NCI-H82 (cell line): ENCODE measurements at regions not wholly inside any gene's neighbourhood (a gene's known extent, or its start where the extent isn't known, plus 50 kb on each side); places are given as distances from the start of the nearest gene placed in this dataset.

Experiments
- DNase-seq: peaks from one replicate; lab custom pipeline; 2025; lab: John Stamatoyannopoulos, UW

DNA sequence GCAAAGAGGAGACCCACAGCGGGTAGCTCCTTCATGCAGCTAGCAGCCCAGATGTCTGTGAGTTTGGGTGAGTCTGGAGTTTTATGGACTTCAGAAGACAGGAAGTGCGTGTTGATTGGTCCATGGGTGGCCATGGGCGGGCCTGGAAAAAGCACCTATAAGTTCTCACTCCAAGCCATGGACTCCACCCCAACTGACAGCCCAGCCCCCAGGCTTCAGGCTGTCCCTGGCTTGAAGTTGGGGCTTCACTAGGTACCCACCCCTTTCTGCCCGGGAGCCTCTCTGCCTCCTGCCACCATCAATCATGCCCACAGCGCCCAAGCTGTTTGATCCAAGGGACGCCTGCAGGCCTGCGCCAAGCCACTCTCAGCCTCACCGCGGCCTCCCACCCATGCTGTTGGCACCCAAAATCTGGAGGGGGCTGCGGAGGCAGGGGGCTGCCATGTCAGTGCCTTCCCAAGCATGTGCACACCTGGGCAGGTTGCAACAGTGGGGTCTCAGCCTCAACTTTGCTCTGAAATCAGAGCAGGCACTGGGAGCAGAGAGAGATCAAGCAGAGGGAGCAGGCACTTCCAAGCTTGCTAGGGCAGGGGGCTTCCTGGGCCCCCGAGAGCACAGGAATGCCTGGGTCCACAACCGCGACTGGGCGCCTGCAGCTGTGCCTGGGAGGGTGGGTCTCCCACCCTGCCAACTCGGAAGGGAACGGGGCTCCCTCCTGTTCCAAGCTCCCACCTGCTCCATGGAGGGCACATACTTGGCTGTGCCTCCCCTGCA lies 1503.7 kb downstream of the CDH11 start:
- DNase-seq: peak; percentile 50

DNA sequence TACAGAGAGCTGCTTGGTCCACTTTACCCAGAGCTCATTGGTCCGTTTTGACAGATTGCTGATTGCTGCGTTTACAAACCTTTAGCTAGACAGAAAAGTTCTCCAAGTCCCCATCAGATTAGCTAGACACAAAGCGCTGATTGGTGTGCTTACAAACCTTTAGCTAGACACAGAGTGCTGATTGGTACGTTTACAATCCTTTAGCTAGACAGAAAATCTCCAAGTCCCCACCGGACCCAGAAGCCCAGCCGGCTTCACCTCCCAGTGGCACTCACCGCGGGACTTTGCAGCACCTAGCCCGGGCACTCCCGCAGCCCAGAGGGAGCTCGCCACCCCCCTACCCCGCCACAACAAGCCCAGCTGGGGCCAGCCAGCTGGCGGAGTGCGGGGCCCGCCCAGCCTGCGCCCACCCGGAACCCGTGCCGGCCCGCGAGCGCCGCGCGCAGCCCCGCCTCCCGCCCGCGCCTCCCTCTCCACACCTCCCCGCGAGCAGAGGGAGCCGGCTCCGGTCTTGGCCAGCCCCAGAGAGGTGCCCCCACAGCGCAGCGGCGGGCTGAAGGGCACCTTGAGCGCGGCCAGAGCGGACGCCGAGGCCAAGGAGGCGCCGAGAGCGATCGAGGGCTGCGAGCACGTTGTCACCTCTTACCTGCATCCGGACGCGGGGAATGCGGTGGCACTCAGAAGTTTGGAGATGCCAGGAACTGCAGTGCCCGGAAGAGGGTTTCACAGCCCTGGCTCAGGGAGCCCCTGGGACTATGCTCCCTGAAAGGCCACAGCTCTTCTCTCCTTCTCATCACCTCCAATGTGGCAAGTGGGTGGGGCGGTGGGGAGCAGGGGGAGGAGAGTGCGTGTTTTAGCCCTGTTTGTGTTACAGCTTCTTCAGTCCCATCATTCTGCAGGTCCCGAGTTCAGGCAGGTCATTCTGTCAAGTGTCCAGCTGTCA lies 1504.5 kb downstream of the CDH11 start:
- peak; percentile 34 for DNase-seq

DNA sequence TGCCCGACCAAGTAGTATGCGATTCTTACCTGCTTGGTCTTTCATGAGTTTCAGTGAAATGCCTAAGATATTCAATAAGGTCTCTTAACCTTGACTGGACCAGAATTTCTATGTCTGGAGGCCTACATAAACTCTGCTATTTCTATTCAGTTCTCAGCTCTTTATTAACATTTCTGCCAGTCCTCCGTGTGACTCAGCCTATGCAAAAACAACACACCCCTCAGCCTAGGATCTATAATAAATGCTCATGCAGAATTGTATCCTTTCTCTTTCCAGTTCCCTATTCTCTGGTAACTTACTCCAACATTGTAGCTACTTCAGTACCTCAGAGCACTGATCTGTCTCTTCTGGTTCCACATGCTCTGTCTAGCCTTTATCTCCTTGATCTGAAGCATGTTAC lies 1507.4 kb downstream of the CDH11 start:
- no peak for DNase-seq

DNA sequence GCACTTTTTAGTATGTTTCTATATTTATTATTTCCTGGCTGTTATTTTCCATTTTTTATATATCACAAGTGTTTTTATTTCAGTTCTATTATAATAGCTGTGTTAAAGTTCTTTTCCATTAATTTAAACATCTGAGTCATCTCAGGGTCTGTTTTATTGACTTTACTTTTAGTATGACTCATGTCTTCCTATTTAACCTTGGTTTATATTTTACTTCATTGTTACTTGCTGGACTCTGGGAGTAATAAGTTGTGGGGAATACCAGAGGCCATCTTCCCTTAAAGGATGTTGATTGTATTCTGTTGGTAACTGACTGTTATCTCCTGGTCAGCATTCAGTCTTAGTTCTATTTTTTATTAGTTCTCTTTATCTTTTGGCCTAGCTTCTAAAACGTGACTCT lies 1508.2 kb downstream of the CDH11 start:
- DNase-seq: no peak

DNA sequence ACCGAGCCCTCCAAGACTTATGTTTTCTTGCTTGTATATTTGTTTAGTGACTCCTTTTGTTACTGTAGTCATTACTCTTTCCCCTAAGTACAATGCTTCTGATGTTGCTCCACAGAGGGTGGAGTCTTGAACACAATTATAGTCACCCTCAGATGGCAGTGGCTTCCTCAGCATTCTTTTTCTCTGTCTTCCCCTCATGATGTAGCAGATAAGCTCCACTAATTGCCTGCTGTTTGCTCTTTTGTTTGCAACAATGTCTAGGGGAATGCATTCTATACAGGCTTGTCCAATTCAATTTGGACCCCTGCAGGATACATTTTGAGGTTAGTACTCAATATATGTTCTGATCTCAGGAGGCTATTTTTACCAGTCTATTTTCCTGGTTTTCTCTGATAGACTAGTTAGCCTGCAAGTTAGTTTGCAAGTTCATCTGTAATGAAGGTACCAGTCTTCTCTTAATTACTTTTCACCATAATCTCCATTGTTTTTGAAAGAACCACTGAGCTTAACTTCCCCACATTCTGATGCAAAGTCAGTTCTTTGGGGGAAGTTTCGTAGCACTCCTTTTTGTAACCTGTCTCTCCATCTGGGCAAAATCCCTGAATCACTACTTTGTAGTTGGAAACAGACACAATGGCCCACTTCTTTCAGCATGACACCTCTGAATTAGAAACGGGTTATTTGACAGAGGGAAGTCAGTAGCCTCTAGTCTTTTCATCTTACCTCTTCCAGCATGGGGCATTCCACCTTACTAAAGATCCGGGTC lies 1509.2 kb downstream of the CDH11 start:
- DNase-seq: no peak

DNA sequence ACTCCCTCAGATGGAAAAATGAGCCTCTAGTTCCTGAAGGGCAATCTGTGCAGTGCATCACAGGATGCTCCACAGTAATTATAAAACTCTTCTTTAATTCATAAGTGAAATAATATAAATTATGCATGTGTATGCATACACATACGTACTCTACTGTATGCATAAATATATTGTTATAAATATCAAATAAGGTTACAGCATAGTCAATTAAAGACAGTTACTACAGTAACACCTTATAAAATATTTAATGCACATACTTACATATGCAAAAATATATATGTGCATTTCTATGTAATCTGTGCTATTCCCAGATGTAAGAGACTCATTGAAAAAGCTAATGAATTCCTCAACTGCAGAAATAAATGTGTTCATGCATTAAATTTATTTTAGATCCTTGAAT lies 1515.1 kb downstream of the CDH11 start:
- no peak for DNase-seq

DNA sequence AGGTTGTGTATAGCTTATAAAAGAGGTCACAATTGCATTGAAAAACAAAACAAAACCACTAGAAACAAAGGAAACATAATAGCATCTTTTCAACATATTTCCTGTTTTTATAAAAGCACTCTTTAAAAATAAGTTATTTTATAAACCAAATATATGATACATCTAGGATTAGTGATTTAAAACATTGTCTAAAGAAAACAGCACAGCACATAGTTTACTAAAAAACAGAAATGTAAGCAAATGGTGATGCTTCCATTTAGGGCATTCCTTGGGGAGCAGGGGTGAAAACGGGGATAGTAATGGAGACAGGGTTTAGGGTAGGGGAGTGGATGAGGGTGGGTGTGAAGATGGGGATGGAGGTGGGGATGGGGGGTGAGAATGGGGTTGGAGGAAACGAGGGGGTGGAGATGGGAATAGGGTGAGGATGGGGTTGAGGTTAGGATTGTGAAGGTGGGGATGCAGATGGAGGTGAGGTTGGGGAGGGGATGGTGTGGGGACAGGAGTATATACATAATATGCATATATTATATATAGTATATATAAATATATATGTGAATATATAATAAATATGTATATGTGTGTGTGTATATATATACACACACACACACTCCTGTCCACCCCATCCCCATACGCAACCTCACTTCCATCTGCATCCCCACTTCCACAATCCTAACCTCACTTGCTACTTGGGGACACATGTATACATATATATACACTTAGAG lies 1519.5 kb downstream of the CDH11 start:
- no peak for DNase-seq

DNA sequence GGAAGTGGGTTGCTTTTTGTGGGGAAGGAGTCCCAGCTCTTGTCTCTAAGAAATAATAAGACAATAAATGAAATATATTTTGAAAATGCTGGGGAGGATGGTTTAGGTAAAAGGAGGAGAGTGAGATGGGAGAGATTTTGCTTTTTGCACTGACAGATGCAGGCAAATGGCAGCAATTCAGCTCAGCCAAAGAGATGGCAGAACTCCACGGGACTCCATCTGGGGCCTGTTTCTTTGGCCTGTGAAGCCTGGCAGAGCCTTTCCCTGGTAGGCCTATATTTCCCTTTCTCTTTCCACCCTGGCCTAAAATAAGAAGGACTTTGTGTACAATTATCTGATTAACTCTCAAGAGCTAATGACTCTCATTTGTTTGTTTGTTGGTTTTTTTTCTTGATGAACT lies 1525.1 kb downstream of the CDH11 start:
- DNase-seq: no peak

DNA sequence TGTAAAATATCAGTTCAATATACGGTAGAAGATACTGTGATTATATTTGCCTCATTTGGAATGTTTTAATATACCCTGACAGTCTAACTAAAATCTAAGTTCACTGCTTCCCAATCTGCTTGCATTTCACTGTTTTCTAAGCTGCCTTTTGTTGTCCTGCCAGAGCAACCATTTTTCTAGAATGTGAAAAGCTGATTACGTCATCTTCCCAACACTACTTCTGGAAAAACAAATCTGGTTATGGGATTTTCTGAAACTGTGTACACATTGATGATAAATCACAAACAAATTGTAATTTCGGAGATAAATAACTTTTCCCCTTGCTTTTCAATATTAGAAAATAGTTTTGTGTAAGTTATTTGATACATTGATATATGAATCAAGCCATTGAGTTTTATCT lies 1529.0 kb downstream of the CDH11 start:
- no peak for DNase-seq

DNA sequence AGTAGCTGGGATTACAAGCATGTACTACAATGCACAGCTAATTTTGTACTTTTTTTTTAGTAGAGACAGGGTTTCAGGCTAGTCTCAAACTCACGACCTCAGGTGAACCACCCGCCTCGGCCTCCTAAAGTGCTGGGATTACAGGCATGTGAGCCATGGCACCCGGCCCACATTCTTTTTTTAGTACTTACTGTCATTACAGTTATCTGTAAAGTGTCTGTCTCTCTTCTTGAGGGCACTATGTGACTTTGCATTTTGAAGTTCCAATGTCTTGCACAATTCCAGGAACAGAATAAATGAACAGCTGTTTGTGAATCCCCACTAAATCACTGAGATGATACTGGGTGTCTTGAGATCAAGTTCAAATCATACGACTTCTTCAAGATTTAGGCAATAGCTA lies 1540.3 kb downstream of the CDH11 start:
- no peak for DNase-seq

DNA sequence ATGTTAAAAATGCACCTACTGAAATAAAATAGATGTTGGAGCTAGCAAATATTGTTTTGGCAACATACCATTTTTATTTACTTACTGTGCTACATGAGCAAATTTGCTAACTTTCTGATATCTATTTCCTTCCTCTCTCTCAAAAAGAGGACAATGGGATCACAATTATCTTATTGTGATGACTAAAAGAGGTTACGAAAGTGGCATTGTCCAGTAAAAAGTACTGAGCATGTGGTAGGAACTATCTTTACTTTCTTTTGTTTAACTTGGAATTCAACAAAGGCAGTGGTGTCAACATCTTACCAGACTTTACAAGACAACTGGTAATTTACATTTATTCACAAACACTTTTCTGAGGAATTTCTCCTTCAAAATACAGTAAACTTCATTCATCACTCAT lies 1542.6 kb upstream of the CDH8 start:
- no peak for DNase-seq

DNA sequence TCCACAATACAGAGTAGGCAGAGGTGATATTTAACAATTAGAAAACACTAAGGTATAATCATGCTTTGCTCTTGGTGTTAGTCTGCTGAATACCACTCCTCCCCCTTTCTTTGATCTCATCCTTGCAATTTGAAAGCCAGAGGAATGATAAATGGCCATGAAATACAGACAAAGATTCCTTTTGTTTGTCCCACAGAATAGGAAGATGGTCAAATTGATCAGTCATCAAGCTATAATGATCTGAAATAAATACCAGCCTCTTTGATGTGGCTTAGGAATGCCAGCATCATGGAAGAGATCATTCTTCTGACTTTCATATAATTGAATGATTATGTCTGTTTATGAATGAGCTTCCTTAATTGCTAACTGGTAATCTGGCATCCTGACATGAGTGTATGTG lies 1541.7 kb upstream of the CDH8 start:
- no peak for DNase-seq

DNA sequence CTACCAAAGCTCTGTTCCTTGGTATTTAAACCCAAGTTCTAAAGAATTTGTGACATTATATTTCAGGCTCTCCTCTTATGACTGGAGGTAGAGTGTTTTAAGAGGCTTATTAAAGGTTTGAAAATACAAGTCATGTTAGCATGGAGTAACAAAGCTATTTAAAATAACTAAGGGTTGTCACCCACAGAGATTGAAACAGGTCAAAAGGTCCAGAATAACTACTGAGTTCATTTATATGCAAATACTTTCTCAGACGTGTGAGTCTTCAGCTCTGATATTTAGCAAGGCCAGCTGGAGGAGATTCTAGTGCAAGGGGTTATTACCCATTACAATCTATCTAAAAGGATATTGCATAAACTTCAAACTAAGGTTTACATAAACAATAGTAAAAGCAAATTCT lies 1538.8 kb upstream of the CDH8 start:
- DNase-seq: no peak

DNA sequence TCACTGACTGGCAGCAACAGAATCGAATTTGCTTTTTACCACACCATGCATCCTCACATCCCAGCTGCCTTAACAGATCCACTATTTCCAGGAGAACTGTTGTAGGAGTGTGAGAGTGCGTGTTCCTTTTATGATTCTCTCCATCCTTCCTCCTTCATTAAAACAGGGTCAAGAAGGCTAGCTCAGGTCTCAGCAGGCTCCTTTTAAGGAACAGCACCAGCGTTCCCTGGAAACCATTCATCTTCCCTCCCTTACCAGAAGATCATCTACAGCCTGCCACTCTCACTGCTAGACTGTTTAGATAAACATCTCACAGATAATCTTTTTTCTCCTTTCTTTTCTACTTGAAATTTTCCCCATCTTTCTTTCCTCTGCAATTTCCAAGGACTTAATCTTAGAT lies 1531.9 kb upstream of the CDH8 start:
- DNase-seq: no peak

DNA sequence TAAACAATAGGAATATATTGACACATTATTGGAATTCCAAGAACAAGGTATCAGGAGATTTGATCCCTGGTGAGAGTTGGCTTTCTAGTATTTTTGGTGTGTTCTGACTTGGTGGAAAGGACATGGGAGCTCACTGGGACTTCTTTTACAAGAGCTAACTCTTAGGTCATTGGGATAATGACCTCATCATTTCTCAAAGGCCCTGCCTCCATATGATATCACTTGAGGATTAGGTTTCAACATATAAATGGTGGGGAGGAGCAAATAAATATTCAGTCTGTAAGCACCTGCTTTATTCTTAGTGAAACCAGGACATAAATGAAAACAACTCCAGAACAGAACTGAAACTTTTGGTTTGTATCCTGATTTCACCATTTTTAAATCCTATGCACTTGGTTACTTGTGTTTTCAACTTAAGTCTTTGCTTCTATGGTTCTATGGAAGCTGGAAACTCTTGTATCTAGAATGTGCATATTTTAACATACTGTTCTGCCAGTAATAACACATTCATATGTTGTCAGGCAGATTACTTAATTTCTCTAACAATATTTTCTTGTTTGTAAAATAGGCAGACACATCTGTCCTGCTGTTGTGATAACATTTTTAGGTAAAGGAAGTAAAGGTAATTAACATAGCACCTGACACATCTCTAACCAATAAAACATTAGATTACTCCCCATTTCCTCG lies 1527.7 kb upstream of the CDH8 start:
- DNase-seq: no peak

DNA sequence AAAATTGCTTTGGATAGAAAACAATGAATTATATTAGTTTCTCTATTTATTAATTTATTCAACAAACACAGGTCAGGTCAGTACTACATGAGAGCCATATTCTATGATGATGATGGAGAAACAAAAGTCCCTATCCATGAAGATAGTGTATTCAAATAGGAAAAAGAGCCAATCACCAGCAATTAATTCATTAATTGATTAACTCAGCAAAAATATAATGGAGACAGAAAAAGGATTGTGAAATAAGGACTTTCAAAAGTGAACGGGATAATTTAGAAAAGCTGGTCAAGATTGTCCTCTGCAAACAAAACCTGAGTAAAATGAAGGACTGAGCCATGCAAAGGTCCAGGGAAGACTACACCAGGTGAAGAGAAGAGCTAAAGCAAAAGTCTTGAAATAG lies 1517.7 kb upstream of the CDH8 start:
- no peak for DNase-seq

DNA sequence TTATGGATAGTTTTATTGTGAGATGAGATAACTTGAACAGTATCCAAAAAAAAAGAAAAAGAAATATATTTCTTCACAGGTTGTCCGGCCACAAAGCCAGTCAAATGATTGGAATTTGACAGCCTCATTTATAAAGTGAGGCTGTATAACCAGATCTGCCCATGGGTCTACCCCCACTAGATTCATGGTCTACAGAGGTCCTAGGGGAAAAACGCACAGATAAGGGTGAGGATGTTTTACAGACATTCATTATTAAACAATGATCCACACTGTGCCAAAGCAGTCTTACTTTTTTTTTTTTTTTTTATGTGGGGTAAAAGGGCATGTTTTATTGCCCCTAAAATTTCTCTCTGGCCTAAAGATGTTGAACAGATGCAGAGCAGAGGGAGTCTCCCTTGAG lies 1503.0 kb upstream of the CDH8 start:
- no peak for DNase-seq

DNA sequence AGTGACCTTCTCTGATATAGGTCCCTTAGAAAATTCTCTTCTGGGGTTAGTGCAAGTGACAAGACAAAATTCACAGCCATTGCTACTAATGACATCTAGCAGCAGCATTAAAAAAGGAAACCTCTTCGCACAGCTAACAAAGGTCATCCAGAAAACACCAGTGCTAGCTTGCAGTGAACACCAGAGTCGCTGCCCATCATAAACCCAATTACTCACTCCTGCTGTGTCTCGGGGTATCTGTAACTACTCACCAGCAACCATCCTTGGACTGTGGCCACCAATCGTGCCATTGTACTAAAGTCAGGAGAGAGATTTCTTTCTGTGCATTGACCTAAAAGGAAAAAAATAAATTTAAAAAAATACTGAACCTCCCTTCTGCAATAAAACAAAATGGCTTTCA lies 1494.7 kb upstream of the CDH8 start:
- DNase-seq: no peak

DNA sequence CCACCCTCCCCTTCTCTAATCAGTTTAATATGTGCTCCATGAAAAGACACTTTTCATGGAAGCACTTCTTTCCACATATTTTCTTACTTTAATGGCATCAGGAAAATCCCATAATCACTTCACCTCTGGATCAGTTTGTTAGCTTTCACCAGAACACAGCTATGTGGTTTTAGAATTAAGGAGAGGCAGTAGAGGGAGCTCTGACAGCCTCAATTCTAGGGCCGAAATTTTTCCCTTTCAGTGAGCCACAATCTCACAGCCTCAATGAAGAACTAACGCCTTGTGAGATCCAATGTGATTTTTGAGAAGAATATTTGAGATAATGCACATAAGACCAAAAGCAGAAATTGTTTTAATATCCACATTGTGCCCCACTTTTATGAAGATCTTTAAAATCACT lies 1494.0 kb upstream of the CDH8 start:
- DNase-seq: peak; percentile 0

DNA sequence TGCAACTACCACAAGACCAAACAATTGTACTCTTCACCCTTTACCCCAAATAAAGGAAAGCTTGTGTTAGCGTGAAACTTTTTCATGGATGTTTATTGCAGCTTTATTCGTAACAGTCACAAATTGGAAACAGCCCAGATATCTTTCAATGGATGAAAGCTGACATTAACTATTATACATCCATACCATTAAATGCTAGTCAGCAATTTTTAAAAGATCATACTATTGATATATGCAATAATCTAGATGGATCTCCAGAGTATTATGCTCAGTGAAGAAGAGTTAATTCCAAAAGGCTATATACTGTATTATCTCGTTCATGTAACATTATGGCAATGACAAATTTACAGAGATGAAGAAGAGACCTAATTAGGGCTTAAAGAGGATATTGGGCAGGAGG lies 1491.2 kb upstream of the CDH8 start:
- DNase-seq: no peak

DNA sequence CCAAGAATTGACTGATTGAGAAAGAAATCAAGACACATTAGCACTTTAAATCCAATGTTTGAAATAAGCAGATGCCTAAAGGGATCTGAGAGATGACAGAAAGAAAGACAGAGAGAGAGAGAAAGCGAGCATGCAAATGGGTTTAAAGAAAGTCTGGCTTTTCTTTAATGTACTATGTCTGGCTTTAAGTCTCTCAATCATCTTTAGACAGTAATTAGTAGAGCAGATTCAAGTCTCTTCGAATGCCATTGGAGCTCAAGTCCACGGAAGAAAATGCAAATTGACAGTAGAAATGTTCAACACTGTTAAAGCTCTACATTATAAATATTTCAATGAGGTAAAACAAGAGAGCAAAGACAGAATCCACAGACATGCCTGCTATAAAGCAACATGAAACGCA lies 1480.2 kb upstream of the CDH8 start:
- DNase-seq: peak; percentile 49
